GM19438 (cell line): ENCODE measurements at regions not wholly inside any gene's neighbourhood (a gene's known extent, or its start where the extent isn't known, plus 50 kb on each side); places are given as distances from the start of the nearest gene placed in this dataset.
A peak's percentile ranks its signal among the peaks of the same experiment; 100 is the strongest.
"Not testable (repeated sequence)": the region's sequence is repeated elsewhere in the genome, so short reads cannot be mapped to it uniquely, and the experiment has no call there.

Experiments
- ATAC-seq: cut with Tn5 transposase; IDR thresholded peaks from one replicate; pipeline ENCODE4 v1.9.1; 2021; ENCODE audit warnings: low read depth; ENCODE audit not compliant: unreplicated experiment

DNA sequence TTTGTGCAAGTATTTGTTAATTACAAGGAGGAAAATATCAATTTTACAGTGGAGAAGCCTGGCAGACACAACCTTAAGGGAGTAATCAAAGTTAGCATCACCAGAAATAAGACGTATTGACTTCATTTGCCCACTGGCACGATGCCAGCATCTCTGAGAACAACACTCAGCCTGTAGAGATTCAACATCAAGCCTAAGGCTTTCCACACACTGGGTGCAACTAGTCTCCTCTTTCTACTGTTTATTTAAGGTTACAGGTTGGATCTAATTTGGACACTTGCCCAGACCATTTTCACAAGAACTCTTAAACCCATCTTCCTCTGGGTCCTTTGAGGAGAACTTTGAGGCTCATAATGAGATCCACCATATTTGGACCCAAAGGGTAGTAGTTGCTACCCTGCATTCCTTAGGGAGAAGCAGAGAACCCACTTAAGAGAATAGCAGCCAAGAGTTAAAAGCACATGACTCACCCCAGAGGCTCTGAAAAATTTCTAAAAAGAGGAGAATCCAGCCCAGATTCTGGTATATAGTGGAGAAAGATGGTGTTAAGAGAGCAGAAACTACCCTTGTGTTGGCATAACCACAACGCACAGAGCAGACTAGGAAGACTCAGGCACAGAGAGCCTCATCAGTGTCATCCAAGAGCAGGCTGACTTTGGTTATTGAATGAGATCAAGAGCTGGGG is 97.3 kb downstream of the CCDC71L start:
- no peak for ATAC-seq

DNA sequence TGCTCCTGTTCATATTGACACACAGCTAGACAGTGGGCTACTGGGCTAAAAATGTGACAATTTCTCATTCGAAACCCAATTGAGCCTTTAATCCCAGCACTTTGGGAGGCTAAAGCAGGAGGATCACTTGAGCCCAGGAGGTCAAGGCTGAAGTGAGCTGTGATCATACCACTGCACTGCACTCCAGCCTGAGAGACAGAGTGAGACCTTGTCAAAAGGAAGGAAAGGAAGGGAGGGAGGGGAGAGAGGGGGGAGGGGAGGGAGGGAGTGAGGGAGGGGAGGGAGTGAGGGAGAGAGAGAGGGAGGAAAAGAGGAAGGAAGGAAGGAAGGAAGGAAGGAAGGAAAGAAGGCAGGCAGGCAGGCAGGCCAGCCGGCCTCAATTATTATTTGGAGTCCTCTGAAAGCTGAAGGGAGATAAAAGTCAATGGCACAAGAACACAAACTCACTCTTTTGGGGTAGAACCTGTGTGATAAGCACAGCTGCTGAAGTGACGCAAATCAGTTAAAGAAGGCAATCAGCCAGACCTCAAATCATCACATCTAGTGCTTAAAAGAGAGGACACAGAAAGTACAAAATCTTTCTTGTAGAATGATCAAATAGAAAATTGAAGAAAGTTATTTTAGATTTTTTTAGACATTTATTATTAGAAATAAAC is 98.1 kb downstream of the CCDC71L start:
- ATAC-seq, result no peak

DNA sequence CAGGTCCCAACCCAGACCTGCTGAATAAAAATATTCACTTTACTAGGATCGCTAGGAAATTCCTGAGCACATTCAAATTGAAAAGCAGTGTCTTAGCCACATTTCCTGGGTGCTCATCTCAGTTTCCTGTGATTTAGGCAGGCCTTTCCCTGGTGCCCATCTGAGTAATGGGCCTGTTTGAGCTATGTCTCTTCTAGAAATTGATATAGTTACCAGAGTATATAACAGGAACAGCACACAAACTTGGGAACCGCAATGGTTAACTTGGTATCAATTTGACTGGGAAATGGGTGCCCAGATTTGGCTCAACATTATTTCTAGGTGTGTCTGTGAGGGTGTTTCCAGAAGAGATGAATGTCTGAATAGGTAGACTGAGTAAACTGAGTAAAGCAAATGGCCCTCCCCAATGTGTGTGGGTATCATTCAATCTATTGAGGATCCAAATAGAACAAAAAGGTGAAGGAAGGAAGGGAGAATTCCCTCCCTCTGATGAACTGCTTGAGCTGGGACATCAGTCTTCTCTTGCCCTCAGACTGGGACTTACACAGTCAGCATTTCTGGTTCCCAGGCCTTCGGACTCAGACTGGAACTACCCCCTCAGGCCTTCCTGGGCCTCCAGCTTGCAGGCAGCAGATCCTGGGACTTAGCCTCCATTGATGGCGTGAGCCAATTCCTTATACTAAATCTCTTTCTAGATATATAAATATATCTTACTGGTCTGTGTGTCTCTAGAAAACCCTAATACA is 99.1 kb downstream of the CCDC71L start:
- no peak for ATAC-seq

DNA sequence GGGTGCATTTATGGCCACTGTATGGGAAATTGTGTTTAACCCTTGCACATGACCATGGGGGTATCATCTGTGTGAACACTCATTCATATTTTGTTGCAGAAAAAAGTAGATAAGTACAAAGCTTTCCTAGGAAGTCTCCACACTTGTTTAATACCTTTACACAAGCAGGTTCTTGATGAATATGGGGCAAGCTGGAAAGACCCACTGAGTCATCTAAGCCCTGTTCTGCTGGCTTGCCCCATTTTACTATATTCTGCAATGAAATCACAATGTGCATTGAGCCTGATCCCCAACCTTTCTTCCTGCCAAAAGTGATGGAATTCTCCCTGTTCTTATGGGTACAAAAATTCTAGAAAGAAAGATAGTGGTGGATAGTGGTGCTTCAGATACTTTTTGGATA is 99.8 kb downstream of the CCDC71L start:
- no peak for ATAC-seq

DNA sequence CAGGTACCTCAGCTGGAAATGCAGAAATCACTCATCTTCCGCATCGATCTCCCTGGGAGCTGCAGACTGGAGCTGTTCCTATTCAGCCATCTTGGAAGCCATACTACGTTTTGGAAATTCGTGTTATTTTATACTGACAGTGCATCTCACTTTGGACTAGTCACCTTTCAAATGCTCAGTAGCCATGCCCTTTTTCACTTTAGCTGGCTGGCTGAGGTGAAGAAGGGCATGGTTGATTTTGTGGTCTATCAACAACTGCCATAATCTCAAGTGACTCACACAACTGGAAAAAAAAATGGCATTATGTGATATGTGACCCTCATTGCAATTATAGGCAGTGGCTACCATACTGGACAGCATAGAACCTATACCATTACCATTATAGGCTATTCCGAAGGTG is 100.5 kb downstream of the CCDC71L start:
- ATAC-seq, result no peak

DNA sequence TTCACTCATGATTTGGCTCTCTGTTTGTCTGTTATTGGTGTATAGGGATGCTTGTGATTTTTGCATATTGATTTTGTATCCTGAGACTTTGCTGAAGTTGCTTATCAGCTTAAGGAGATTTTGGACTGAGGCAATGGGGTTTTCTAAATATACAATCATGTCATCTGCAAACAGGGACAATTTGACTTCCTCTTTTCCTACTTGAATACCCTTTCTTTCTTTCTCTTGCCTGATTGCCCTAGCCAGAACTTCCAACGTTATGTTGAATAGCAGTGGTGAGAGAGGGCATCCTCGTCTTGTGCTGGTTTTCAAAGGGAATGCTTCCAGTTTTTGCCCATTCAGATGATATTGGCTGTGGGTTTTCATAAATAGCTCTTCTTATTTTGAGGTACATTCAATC is 104.7 kb downstream of the CCDC71L start:
- not testable (repeated sequence) for ATAC-seq

DNA sequence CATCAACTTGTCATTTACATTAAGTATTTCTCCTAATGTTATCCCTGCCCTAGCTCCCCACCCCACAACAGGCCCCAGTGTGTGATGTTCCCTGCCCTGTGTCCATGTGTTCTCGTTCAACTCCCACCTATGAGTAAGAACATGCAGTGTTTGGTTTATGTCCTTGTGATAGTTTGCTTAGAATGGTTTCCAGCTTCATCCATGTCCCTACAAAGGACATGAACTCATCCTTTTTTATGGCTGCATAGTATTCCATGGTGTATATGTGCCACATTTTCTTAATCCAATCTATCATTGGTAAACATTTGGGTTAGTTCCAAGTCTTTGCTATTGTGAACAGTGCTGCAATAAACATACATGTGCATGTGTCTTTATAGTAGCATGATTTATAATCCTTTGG is 106.3 kb downstream of the CCDC71L start:
- not testable (repeated sequence) for ATAC-seq

DNA sequence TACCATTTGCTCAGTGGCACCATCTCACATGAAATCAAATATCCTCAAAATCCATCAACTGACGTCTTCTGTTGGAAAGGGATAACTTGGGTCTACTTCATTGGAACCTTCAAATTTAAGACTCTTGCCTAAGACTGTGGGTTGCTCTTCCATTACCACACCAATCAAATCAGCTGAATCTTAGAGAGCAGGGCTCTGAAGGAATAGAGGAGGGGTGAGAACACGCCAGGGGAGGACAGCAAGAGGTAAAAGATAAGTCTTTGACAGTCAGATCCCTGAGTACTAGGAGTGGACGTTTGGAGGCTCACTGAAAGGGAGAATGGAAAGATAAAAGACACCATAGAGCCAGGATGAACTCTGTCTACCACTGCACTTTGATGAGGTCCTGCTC is 107.5 kb downstream of the CCDC71L start:
- ATAC-seq, result no peak

DNA sequence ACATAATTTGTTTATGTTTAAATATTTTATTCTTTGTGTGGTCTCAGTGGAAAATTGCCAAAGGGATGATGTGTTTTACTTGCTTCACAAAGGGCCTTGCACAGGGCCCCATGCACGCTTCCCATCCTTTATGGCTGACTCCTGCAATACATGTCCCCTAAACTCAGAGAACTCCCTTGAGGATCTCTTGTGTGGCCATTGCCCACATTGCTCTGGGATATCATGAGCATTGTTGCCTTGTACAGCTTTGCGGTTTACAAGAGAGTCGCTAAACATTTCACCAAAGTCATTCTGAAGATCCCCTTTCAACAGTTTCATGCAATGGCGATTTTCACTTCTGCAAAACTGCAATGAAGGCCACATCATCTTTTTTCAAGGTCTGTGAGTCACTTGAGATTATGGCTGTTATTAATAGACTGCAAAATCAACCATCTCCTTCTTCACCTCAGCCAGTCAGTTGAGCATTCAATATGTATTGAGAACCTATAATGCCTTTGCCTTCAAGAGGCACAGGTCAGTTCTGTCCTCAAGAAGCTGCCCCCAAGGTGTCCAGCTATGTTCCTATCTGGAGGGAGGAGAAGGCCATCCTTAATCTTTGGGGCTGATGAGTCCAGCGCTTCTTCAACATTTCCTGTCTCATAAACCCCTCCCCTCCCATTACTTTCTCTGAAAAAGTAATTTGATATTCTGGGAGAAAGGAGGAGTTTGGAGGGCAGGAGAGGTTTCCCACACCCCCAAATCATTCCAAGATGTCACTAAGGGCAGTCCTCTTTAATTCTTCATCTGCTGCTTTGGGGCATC is 108.1 kb downstream of the CCDC71L start:
- peak; percentile 99 for ATAC-seq

DNA sequence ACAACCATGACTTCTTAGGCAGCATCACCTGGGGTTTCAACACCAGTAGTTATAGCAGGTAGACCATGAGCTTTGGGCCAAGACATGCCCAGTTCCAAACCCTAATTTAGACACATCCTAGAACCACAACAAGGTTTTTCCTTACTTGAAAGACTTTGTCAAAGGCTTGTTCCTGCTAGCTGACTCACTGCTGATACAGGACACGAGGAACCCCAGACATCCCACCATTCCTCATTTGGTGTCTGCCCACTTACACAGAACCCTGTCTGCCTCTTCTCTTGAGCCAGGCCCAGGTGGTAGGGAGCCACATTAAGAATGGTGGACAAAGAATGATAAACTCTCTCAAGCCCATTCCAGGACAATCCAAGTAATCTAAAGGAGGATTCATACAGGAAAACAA is 109.0 kb downstream of the CCDC71L start:
- ATAC-seq, result no peak

DNA sequence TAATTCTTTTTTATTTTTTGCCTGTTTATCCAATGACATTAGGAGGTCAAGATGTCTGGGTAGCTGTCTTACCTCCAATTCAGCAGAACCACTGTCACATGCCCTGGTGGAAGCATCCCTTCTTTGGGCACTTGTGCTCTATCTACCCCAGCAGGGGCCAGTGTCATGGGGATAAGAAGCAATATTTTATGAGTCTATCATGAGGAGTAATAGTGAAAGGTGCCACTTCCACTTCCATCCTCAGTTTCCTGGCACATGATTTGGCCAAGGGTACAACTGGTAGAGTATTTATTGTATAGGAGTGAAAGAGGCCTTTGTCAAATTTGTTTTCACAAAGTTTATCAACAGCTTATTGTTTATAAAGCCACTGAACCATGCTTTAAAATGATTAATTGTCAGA is 112.5 kb downstream of the CCDC71L start:
- ATAC-seq, result no peak

DNA sequence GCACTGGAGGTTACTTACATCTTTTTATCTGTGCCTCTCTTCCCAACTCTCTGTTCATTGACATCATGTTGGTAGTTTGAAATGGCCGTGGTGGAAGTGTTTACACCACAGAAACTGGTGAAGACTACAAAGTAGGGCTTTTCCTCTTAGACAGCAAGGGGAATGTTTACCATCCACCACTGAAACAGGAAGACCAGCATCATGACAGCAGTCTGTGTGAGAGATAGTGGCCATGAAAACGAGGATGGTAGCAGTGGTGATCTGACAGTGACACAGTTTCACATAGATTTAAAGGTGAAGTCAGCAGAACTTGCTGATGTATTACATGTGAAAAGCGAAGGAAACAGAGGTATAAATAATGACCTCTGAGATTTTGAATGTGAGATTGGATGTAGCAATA is 115.7 kb downstream of the CCDC71L start:
- ATAC-seq, result no peak

DNA sequence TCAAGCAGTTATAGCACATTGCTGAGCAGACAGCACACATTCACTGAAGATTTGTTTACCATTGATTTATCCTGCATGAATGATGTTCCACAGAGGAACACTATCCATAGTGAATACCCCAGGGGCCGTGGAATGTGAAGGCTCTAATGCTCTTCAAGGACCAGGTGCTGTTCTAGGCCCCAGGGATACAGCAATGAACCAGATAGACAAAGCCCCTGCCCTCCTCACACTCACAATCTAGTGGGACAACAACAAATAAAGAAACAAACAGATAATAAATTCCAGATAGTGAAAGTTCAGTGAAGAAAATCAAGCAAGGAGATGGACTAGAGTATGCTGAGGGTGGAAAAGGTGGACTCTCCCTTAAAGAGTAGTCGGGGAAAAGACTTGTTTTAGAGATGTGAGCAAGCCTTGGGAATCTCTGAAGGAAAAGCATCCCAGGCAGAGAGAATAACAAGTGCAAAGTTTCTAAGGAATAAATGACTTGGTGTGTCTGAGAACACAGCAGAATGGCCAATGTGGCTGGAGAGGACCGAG is 117.7 kb downstream of the CCDC71L start:
- no peak for ATAC-seq

DNA sequence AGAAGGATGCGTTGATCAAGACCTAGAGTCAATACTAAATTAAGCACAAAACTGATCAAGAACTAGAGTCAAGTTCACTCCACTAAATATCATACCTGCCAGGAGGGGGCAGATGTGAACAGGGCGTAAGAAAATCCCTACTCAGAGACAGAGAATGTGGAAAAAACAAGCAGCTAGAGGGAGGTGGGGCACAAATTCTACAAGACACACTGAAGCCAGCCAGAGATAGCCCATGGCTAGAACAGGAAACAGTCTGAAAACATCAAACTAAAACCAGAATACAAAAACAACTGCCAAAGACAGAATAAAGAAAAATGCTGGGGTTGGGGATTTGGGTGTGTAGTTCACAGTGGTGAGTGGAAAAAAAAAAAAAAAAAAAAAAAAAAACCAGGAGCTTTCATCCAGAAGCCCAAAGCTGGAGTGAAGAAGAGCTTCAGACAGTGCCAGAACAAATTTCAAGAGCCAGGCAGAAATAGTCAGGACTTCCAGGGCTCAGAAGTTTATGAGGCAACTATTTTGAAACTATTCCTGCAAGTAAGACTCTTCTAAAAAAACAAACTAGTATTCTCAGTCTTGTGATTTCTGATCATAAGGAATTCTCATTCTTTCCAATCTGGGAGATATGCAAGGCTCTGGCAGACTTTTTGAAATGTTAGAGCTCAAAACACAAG is 118.3 kb downstream of the CCDC71L start:
- peak; percentile 74 for ATAC-seq

DNA sequence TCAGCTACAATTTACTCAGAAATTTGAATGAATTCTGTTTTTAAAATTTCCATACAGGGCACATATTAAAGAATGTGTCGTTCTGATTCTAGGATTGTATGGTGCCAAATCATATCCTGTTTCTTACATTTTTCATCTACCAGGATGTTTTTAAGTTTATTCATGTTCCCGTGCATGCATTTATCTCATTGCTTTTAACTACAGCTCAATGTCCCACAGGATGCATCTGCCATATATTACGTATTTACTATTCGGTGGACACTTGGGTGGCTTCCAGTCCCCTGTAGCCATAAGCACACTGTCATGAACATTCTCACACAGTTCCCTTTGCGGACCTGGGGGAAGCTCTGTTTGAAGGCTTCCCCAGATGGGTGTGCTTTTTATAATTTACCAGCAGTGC is 122.3 kb downstream of the CCDC71L start:
- ATAC-seq, result no peak

DNA sequence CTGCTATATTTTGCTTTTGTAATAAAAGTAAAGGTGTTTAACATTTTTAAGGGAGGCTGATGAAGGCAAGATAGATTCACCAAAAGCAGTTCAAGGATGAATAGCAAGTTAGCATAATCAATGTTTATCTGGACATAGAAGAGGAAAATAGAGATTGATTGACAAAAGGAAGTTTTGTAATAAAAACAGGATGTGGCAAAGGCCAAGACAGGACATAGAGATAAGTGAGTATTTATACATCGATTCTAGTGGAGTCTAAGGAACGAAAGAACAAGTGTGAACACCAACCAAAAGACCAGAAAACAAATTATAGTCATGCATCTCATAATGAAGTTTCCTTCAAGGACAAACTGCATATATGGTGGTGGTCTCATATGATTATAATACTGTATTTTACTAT is 123.8 kb downstream of the CCDC71L start:
- no peak for ATAC-seq

DNA sequence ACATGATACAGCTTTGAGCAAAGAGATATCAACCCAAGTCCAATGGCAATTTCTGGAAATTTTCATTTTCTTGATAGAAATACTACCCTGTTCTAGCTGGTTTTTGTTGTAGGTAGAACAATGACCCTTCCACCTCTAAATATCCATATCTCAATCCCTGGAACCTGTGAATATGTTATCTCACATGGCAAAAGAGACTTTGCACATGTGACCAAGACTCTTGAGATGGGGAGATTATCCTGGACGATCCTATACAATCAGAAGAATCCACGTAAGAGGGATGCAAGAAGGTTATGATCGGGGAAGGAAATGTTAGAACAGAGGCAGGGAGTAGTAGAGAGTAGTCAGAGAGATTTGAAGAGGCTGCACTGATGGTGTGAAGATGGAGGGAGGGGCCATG is 124.9 kb downstream of the CCDC71L start:
- no peak for ATAC-seq

DNA sequence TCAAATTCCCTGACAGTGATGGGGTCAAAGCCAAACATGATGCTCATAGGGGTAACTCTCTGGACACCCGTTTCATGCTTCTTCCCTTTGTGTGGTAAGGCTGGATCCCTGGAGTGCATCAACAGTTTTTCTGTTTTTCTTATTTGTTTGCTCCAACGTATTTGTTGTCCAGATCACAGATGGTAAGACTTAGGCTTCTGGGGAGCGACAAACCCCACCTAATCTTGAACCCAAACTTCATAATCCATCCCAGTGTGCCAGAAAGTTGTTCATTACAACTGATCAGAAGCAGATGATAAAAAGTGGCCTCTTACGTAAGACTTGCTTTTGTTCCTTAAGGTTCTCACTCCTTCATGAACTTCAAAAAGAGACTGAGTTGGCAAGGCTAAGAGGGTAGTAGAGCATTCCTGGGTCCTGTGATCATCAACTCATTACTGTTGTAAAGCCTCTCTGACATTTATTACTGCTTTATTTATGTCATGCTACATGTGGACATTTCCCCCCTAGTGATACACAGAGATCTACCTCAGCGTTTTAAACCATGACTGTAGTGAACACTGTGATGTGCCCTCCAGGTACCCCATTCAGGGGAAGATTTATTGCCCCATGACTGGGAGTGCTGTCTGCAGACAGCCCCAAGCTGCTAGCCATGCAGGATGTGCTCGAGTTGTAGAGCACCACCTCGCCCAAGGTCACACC is 125.6 kb downstream of the CCDC71L start:
- ATAC-seq, result no peak

DNA sequence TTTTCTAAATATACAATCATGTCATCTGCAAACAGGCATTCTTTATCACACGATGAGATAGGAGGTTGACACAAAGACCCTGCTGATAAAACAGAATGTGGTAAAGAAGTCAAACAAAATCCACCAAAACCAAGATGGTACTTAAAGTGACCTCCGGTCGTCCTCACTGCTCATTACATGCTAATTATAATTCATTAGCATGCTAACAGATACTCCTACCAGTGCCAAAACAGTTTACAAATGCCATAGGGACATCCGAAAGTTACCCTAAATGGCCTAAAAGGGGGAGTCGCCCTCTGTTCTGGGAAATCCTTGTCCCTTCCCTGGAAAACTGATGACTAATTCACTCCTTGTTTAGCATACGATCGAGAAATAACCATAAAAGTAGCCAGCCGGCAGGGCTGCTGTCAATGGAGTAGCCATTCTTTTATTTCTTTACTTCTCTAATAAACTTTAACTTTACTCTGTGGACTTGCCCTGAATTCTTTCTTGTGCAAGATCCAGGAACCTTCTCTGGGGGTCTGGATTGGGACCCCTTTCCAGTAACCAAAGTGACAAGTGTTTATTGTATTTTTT is 126.6 kb downstream of the CCDC71L start:
- ATAC-seq, result no peak
